ENCODE measurements at regions not wholly inside any gene's neighbourhood (a gene's known extent, or its start where the extent isn't known, plus 50 kb on each side); places are given as distances from the start of the nearest gene placed in this dataset.

GRCh38 chr11:106212081-106212480, 134.6 kb downstream of the AASDHPPT start:
- no peak for DNase-seq (ENCODE audit: low read depth in 2 of 3, low spot score in 2 of 3)

DNA sequence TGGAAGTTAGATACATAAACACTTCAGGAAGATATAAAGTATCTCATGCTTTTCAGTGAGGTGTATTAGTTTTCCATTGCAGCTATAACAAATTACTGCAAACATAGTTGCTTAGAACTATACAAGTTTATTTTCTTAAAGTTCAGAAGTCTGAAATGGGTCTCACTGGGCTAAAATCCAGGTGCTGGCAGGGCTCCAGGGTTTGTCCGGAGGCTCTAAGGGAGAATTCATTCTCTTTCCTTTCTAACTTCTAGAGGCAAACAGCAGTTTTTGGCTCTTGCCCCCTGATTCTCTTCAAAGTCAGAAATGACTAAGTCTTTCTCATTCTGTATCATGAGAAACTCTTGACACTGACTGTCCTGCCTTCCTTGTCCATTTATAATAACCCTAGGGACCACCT, 138.8 kb downstream of the AASDHPPT start:
- DNase-seq (ENCODE audit: low read depth in 2 of 3, low spot score in 2 of 3): no peak

- no peak for DNase-seq (ENCODE audit: low read depth in 2 of 3, low spot score in 2 of 3)
Observed at GRCh38 chr11:106217456-106217855, 140.0 kb downstream of the AASDHPPT start.

DNA sequence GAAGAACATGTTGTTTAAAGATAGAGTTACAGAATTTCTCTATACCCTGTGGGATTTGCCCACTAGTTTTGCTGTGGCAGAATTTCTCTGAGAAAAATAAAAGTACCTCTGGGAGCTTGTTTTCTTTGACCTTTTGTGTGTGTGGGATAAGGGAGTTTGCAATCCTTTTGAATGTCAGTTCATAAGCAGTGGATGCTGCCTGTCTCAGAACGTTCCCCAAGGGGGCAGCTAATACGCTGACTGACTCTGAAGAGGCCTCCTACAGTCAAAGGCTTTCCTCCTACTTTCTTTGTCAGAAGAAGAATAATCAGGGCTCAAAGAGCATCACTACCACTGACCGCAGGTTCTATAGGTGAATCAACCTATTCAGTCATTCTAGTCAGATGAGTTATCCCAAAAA, 140.6 kb downstream of the AASDHPPT start:
- no peak for DNase-seq (ENCODE audit: low read depth in 2 of 3, low spot score in 2 of 3)

GRCh38 chr11:106222626-106223025, 145.2 kb downstream of the AASDHPPT start:
- DNase-seq (ENCODE audit: low read depth in 2 of 3, low spot score in 2 of 3): no peak

GRCh38 chr11:106224172-106224571, 146.7 kb downstream of the AASDHPPT start:
- no peak for DNase-seq (ENCODE audit: low read depth in 2 of 3, low spot score in 2 of 3)

GRCh38 chr11:106228996-106229395, 151.5 kb downstream of the AASDHPPT start:
- no peak for DNase-seq (ENCODE audit: low read depth in 2 of 3, low spot score in 2 of 3)

GRCh38 chr11:106231591-106231990, 154.1 kb downstream of the AASDHPPT start:
- no peak for DNase-seq (ENCODE audit: low read depth in 2 of 3, low spot score in 2 of 3)

GRCh38 chr11:106233191-106233590, 155.7 kb downstream of the AASDHPPT start:
- DNase-seq (ENCODE audit: low read depth in 2 of 3, low spot score in 2 of 3): no peak

DNA sequence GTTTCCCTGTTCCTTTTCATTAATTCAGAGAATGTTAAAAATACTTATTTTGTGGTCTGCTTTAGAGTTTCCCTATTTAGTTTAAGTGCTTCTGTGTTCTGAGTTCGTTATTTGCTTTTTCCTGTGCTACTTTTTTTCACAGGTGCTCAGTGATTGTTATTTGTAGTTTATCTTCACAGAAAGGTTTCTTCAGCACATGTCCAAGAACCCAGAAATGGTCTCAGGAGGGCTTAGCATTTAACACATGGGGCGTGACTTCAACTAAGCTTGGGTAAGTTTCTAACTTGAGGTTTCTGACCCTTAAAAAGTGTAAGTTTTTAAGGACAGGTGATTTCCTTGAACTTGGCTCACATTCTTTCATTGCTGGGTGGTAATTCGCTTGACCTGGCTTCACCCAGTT, 157.3 kb downstream of the AASDHPPT start:
- DNase-seq (ENCODE audit: low read depth in 2 of 3, low spot score in 2 of 3): no peak

- DNase-seq (ENCODE audit: low read depth in 2 of 3, low spot score in 2 of 3): no peak
Observed at GRCh38 chr11:106236295-106236694, 158.8 kb downstream of the AASDHPPT start.

DNA sequence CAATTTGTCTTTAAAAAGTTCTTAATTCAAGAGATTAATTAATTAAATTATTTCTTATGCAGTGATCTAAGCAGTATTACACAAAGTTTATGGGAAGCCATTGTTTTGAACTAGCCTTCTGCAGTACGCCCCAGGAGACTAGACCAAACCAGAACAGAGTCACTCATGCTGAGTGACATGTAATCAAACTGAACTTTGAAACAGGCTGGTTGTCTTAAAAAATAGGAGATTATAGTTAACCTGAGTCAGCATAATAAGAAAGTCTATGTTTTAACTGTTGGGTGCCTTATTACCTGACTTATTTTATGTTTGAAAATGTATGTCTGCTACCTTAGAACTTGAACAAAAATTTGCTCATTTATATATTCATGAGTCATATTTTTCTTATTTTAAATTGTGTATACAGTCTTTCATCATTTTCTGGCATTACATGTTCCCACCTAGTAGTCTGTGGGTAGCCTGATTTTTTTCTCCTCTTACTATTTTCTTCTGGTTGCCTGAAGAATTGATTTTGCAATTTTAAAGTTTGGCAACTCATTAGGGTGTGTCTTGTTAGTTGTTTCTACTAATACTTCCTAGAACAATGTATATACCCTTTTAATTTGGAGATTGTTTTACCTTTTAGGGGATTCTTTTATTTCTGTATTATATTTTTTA, 161.4 kb downstream of the AASDHPPT start:
- no peak for DNase-seq (ENCODE audit: low read depth in 2 of 3, low spot score in 2 of 3)

DNA sequence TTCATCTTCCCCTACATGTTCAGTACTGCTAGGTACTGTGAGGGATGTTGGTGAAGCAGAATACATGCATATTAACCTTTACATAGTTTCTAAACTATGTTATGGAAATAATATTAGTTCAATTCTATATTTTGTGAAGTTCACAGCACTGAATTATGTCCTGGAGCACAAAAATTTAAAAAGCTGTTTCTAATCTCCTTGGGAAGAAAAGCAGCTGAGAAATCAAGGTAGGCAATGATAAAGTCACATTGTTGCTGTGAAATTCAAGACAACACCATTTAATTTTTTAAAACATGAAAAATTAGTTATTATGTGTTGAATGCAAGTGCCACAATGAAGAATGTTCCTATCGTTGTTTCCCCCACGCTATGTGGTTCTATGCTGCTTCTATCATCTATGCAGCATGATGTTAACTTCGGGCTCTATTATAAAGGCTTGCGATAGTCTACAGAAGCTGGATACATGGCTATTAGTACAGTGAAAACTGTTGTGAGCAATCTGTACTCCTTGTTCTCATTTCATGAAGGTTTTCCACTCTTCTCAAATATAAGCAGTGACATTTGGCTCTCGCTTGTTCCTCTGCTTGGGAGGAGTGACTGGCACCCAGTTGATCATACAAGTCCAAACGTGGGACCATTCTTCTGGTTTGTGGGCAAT, 164.3 kb downstream of the AASDHPPT start:
- DNase-seq (ENCODE audit: low read depth in 2 of 3, low spot score in 2 of 3): no peak

- no peak for DNase-seq (ENCODE audit: low read depth in 2 of 3, low spot score in 2 of 3)
Observed at GRCh38 chr11:106242718-106243415, 165.4 kb downstream of the AASDHPPT start.

DNA sequence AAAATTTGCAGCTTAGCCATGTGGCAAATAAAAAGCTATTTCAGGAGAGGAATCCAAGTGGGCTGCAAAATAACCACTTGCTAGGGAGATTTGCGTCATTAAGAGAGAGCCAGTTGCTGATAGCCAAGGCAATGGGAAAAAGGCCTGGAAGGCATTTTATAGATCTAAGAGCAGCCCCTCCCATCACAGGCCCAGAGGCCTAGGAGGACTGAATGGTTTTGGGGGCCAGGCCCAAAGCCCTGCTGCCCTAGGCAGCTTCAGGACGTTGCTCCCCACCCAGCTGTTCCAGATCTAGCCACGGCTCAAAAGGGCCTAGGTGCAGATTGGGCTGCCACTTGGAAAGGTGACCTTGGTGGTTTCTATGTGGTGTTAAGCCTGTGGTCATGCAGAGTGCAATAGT, 169.0 kb downstream of the AASDHPPT start:
- DNase-seq (ENCODE audit: low read depth in 2 of 3, low spot score in 2 of 3): no peak

- DNase-seq (ENCODE audit: low read depth in 2 of 3, low spot score in 2 of 3): no peak
Observed at GRCh38 chr11:106249617-106250239, 172.3 kb downstream of the AASDHPPT start.

DNA sequence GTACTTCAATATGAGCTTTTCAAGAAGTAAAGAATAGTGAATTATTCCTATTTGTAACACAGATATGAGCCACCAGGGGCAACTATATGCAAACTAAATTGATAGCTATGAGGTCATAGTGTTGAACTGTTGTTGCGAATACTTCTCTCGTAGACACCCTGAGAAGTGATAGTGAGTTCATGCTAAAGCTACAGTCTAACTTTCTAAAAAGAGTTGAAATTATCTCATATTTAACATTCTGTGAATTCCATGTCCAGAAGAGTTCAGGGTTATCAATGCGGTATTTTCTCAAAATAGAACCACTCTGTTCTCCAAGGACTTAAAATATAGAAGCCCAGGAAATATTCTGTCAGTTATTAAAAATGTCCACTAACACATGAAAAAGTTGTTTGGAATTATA, 185.4 kb downstream of the AASDHPPT start:
- no peak for DNase-seq (ENCODE audit: low read depth in 2 of 3, low spot score in 2 of 3)

- DNase-seq (ENCODE audit: low read depth in 2 of 3, low spot score in 2 of 3): no peak
Observed at GRCh38 chr11:106263527-106263926, 186.1 kb downstream of the AASDHPPT start.

GRCh38 chr11:106271086-106271485, 193.6 kb downstream of the AASDHPPT start:
- DNase-seq (ENCODE audit: low read depth in 2 of 3, low spot score in 2 of 3): no peak

GRCh38 chr11:106271686-106272085, 194.2 kb downstream of the AASDHPPT start:
- no peak for DNase-seq (ENCODE audit: low read depth in 2 of 3, low spot score in 2 of 3)

DNA sequence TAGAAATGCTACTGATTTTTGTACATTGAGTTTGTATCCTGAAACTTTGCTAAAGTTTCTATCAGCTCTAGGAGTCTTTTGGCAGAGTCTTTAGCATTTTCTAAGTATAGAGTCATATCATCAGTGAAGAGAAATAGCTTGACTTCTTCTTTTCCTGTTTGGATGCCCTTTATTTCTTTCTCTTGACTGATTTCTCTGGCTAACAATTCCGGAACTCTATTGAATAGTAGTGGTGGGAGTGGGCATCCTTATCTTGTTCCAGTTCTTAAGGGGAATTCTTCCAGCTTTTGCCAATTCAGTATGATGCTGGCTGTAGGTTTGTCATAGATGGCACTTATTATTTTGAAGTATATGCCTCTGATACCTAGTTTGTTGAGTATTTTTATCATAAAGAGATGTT, 197.7 kb downstream of the AASDHPPT start:
- DNase-seq (ENCODE audit: low read depth in 2 of 3, low spot score in 2 of 3): no peak

- DNase-seq (ENCODE audit: low read depth in 2 of 3, low spot score in 2 of 3): no peak
Observed at GRCh38 chr11:106276126-106276525, 198.7 kb downstream of the AASDHPPT start.

All from hematopoietic multipotent progenitor cell (in vitro differentiated cells).